ENCODE measurements at regions not wholly inside any gene's neighbourhood (a gene's known extent, or its start where the extent isn't known, plus 50 kb on each side); places are given as distances from the start of the nearest gene placed in this dataset.
"Not testable (repeated sequence)": the region's sequence is repeated elsewhere in the genome, so short reads cannot be mapped to it uniquely, and the experiment has no call there.

GRCh38 chr4:26009502-26009901 is 95.5 kb downstream of the SMIM20 start:
- H3K4me3 Mint-ChIP-seq, result no peak overlapping the region
- H3K4me1 Mint-ChIP-seq (ENCODE audit: low read depth), result peaks cover 6% of the 10 kb centered on the region
- peaks cover 17% of the 10 kb centered on the region for H3K9me3 Mint-ChIP-seq
- H3K27me3 Mint-ChIP-seq, result peaks cover 54% of the 10 kb centered on the region
- H3K27ac Mint-ChIP-seq, result no peak overlapping the region
- DNase-seq, result no peak
- no peaks in the 10 kb centered on the region for H3K36me3 Mint-ChIP-seq (ENCODE audit: low read depth)

DNA sequence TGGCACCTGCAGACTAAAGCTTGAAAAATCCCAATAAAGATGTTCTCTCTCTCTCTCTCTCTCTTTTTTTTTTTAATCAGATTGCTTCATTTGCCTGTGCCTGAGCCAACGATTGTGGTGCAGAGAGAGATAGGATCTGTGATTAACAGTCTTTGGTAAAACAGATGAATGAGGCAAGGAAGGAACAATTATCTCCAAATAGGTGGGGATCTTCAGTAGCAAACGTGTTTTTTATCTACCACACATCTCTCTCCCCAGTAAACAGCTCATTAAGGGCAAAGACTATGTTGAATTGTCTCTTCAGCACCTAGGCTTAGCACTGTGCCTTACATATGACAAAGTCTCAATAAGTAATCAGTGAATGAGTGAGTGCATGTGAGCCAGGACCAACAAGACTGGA is 96.3 kb downstream of the SMIM20 start:
- Mint-ChIP-seq H3K36me3 (ENCODE audit: low read depth) (no peaks in the 10 kb centered on the region), H3K4me1 (ENCODE audit: low read depth) (peaks cover 6% of the 10 kb centered on the region), H3K27ac (no peak overlapping the region), H3K27me3 (peaks cover 59% of the 10 kb centered on the region), H3K4me3 (no peak overlapping the region), H3K9me3 (peaks cover 17% of the 10 kb centered on the region)
- DNase-seq, result no peak

DNA sequence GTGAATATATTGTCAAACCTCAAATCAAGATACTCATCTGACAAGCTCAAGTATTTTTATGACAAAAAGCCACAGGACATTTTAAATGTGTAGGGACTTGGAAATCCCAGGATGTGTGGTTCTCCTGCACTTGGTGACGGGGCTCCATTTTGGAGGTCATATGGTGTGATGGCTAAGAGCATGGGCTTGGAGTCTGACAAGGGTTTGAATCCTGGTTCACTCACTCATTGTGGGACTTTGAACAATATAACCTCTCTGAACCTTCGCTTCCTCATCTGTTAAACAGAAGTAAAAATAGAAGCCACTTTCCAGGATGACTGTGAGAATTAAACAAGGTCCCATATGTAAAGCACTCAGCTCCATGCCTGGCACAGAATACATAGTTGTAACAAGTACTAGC is 99.6 kb downstream of the SMIM20 start:
- Mint-ChIP-seq H3K9me3 (peaks cover 10% of the 10 kb centered on the region), H3K4me1 (ENCODE audit: low read depth) (peaks cover 9% of the 10 kb centered on the region), H3K27ac (no peak overlapping the region), H3K27me3 (peaks cover 53% of the 10 kb centered on the region), H3K4me3 (no peak overlapping the region), H3K36me3 (ENCODE audit: low read depth) (no peaks in the 10 kb centered on the region)
- no peak for DNase-seq

DNA sequence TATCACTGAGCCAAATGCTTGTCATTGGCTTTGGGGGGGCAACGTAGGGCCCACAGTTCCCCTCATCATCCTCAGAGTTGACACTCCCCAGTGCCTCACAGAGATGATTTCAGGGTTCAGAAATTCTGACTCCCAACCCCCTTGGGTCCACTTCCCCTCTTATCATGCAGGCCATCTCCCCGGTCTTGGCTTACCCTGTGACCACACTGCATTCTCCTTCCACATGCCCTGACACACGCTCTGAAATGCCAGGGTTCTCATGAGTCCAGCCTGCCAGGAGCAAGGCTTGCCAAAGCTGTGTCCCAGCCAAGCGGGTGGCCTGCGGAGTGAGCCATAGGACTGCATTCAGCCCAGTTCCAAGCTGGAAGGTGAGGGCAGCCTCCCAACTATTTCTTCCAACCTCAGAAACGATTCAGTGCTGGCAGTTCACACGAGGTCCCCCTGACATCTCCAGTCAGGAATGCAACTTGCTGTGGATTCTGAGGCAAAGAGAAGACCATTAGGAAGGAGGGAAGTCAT is 101.2 kb downstream of the SMIM20 start:
- Mint-ChIP-seq H3K36me3 (ENCODE audit: low read depth) (no peaks in the 10 kb centered on the region), H3K4me3 (no peak overlapping the region), H3K9me3 (peaks cover 2% of the 10 kb centered on the region), H3K4me1 (ENCODE audit: low read depth) (peaks cover 11% of the 10 kb centered on the region), H3K27me3 (peaks cover 51% of the 10 kb centered on the region), H3K27ac (no peak overlapping the region)
- DNase-seq, result no peak

DNA sequence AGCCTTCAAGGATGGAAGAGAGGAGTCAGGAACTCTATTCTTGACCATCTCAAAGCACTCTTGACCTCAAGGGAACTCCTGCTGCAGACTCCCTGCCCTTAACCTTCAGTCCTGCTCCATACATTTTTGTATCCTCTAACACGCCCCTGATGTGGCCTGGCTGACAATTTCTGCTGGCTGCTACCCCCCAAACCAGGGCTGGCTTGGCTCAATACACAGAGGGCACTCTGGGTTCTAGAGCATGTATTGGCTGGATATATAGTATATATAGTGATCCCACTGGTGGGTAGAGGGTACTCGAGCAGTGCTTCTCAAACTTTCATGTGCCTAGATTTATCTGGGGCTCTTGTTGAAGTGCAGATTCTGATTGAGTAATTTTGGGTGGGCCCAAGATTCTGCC is 101.9 kb downstream of the SMIM20 start:
- peaks cover 45% of the 10 kb centered on the region for H3K27me3 Mint-ChIP-seq
- H3K36me3 Mint-ChIP-seq (ENCODE audit: low read depth), result no peaks in the 10 kb centered on the region
- H3K9me3 Mint-ChIP-seq, result no peaks in the 10 kb centered on the region
- peaks cover 14% of the 10 kb centered on the region for H3K4me1 Mint-ChIP-seq (ENCODE audit: low read depth)
- no peak overlapping the region for H3K27ac Mint-ChIP-seq
- H3K4me3 Mint-ChIP-seq, result no peak overlapping the region
- no peak for DNase-seq

DNA sequence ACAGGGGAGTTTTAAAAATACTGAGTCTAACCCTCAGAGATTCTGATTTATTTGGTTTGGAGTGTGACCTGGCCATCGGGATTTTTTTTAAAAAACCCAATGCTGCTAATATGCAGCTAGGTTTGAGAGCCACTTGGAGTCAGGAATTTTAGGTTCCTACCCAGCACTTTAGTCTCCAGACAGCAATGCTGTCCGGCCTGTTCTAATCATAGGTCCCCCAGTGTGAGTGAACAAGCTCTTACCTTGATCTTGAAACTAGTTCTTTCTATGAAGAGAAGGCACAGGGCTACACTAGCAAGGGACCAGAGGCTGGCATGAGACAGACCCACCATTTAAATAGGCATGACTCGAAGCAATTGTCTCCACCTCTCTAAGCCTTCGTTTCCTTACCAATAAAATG is 103.5 kb downstream of the SMIM20 start:
- H3K27ac Mint-ChIP-seq, result no peak overlapping the region
- no peak overlapping the region for H3K4me3 Mint-ChIP-seq
- H3K27me3 Mint-ChIP-seq, result peaks cover 43% of the 10 kb centered on the region
- peaks cover 14% of the 10 kb centered on the region for H3K4me1 Mint-ChIP-seq (ENCODE audit: low read depth)
- no peak for DNase-seq
- no peaks in the 10 kb centered on the region for H3K36me3 Mint-ChIP-seq (ENCODE audit: low read depth)
- H3K9me3 Mint-ChIP-seq, result no peaks in the 10 kb centered on the region

- not testable (repeated sequence) for H3K27ac Mint-ChIP-seq; H3K4me3 Mint-ChIP-seq; H3K36me3 Mint-ChIP-seq (ENCODE audit: low read depth); H3K9me3 Mint-ChIP-seq; DNase-seq
- H3K4me1 Mint-ChIP-seq (ENCODE audit: low read depth), result peaks cover 14% of the 10 kb centered on the region
- H3K27me3 Mint-ChIP-seq, result peaks cover 37% of the 10 kb centered on the region
These were observed 104.1 kb downstream of the SMIM20 start for GRCh38 chr4:26017961-26018700.

- no peaks in the 10 kb centered on the region for H3K9me3 Mint-ChIP-seq
- H3K27me3 Mint-ChIP-seq, result peaks cover 25% of the 10 kb centered on the region
- H3K36me3 Mint-ChIP-seq (ENCODE audit: low read depth), result no peaks in the 10 kb centered on the region
- H3K27ac Mint-ChIP-seq, result peak overlapping the region; percentile 20
- peaks cover 14% of the 10 kb centered on the region for H3K4me1 Mint-ChIP-seq (ENCODE audit: low read depth)
- H3K4me3 Mint-ChIP-seq, result no peak overlapping the region
- no peak for DNase-seq
These were observed 106.2 kb downstream of the SMIM20 start for GRCh38 chr4:26020083-26020668.

DNA sequence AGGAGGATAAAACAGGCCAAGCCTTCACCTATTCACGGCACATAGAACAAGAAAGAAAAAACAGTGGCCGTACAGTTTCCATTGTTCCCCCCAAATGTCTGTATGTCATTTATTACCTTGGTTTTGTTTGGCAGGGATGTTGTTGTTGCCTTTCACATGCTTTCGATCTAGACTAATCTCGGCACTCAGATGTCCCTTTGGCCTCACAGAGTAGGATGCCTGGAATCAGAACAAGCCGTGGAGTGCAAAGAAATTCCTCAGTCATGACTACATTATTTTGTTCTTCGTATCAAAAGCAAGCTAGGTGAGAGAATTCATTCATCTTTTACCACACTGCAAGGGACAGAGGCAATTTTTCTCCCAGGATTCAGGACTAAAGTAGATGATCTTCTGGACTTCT is 106.9 kb downstream of the SMIM20 start:
- no peak overlapping the region for H3K27ac Mint-ChIP-seq

DNA sequence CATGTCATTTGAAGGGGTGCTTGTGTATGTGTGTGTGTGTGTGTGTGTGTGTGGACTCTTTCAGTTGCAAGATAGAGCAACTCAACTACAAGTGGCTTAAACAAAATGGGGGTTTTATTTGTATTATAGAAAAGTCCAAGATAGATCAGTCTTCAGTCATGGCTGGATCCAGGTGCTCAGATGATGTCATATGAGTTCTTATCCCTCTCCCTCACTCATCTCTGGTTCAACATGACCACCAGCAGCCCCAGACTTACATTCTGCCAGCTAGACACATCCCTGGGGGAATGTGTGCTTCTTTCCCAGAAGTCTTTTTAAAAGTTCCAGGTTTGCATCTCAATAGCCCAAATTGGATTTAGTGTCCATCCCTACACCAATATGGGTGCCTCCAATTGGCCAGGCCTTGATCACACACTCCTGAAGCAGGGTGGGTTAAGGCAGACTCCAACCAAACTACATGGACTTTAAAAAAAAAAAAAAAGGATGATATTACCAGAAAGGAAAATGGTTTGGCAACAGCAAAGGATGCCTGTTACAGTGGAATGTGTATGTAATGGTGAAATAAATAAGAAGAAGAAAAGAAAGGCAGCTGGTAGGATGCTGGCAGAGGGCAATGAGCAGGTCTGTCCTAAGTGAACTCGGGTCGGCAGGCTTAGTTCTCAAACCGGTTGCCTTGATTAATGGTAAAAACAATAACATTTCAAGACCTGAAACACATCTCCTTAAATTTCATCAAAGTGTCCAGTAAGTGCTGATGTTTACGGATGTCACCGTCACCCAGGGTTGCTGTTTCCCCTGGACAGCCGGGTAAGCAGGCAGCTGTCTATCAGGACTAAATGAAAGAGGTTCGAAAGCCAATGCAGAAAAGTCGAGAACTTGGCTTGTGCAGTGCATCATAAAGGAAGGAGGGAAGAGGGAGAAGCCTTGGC is 107.7 kb downstream of the SMIM20 start:
- H3K27me3 Mint-ChIP-seq, result peaks cover 17% of the 10 kb centered on the region
- no peaks in the 10 kb centered on the region for H3K36me3 Mint-ChIP-seq (ENCODE audit: low read depth)
- H3K27ac Mint-ChIP-seq, result no peak overlapping the region
- H3K9me3 Mint-ChIP-seq, result no peaks in the 10 kb centered on the region
- peaks cover 14% of the 10 kb centered on the region for H3K4me1 Mint-ChIP-seq (ENCODE audit: low read depth)
- no peak for DNase-seq
- no peak overlapping the region for H3K4me3 Mint-ChIP-seq

More for the DNA sequence above, 106.9 kb downstream of the SMIM20 start:
- Mint-ChIP-seq H3K9me3 (no peaks in the 10 kb centered on the region), H3K27me3 (peaks cover 20% of the 10 kb centered on the region), H3K36me3 (ENCODE audit: low read depth) (no peaks in the 10 kb centered on the region), H3K4me1 (ENCODE audit: low read depth) (peaks cover 14% of the 10 kb centered on the region), H3K4me3 (no peak overlapping the region)
- no peak for DNase-seq

DNA sequence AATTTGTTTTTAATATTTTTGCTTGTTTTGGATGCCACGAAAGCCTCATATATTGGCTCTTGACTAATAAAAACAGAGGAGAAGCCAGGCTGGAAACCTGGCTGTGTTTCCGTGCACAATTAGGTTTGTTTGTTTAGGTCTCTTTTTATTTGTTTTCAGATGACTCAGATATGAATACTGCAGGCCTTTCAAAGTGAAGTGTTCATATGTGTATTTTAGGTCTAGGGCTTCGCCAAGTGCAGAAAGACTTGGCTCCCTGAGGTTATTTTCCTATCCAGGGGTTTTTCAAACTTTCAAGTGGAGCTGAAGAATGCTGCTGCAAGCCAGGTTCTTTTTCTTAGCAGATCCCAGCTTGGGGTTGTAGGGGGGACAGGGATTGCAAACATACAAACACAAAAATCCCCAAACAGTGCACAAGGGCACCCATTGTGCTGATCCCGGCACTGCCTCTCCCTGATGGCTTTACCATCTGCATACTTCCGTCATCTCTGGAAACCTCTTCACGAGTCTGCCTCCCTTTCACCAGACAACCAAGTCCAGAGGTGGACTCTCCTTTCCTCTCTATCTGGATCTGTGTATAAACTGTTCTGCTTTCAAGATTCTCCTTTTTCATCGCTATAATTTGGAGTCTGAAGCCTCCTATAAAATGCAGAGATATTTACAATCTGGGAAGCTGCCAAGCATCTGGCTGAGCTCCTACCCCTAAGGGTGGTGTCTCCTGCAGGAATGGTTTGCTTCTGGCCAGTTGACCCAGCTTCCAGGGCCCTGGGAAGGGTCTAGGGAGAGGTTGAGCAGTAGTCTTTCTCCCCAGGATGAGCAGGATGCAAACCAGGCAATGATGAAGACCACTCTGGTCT is 108.6 kb downstream of the SMIM20 start:
- no peak overlapping the region for H3K27ac Mint-ChIP-seq
- no peak for DNase-seq
- H3K9me3 Mint-ChIP-seq, result no peaks in the 10 kb centered on the region
- no peaks in the 10 kb centered on the region for H3K36me3 Mint-ChIP-seq (ENCODE audit: low read depth)
- H3K27me3 Mint-ChIP-seq, result peaks cover 20% of the 10 kb centered on the region
- peaks cover 14% of the 10 kb centered on the region for H3K4me1 Mint-ChIP-seq (ENCODE audit: low read depth)
- no peak overlapping the region for H3K4me3 Mint-ChIP-seq

GRCh38 chr4:26023203-26023972 is 109.4 kb downstream of the SMIM20 start:
- Mint-ChIP-seq H3K4me3 (no peak overlapping the region), H3K27ac (no peak overlapping the region), H3K9me3 (no peaks in the 10 kb centered on the region), H3K36me3 (ENCODE audit: low read depth) (no peaks in the 10 kb centered on the region), H3K4me1 (ENCODE audit: low read depth) (peaks cover 11% of the 10 kb centered on the region), H3K27me3 (peaks cover 20% of the 10 kb centered on the region)
- no peak for DNase-seq

GRCh38 chr4:26024079-26024478 is 110.1 kb downstream of the SMIM20 start:
- Mint-ChIP-seq H3K27me3 (peaks cover 20% of the 10 kb centered on the region), H3K9me3 (no peaks in the 10 kb centered on the region), H3K4me3 (no peak overlapping the region), H3K4me1 (ENCODE audit: low read depth) (peaks cover 14% of the 10 kb centered on the region), H3K36me3 (ENCODE audit: low read depth) (no peaks in the 10 kb centered on the region), H3K27ac (no peak overlapping the region)
- no peak for DNase-seq

All from activated T-cell treated with anti-CD3 and anti-CD28 coated beads, Interleukin-2, amount 50 U/mL, for 24 hours (primary cell).